Natural killer cell (primary cell): ENCODE measurements at regions not wholly inside any gene's neighbourhood (a gene's known extent, or its start where the extent isn't known, plus 50 kb on each side); places are given as distances from the start of the nearest gene placed in this dataset.

Experiments
- ATAC-seq, 3 donors: fragments of 150-1000 bp in 2 of 3; fragments of 200-7000 bp in 1 of 3; cut with Tn5 transposase; 1 replicate in 1 of 3; 2 replicates in 2 of 3; pipeline ENCODE4 v1.10.0; 2021; ENCODE audit warnings: mild to moderate bottlenecking in 2 of 3, moderate library complexity in 2 of 3
- DNase-seq, 2 donors: peaks; one replicate each; pipeline versions ENCODE4 v3.0.0 to v3.0.0-alpha.2; 2013 to 2021; ENCODE audit warnings: mixed read lengths in 1 of 2
- H3K27ac ChIP-seq: one replicate; pipeline ENCODE4 v1.5.1; 2013; ENCODE audit warnings: mild to moderate bottlenecking, low read length
- H3K27me3 ChIP-seq: one replicate; pipeline ENCODE4 v1.6.1; 2013; ENCODE audit warnings: low read length; ENCODE audit not compliant: control insufficient read depth, insufficient read depth
- H3K36me3 ChIP-seq: one replicate; pipeline ENCODE4 v1.6.1; 2013; ENCODE audit warnings: low read length; ENCODE audit not compliant: control insufficient read depth, insufficient read depth
- H3K4me1 ChIP-seq: one replicate; pipeline ENCODE4 v1.6.1; 2013; ENCODE audit warnings: low read length; ENCODE audit not compliant: control insufficient read depth, insufficient read depth
- H3K4me3 ChIP-seq: one replicate; pipeline ENCODE4 v1.5.1; 2013; ENCODE audit warnings: low read length
- H3K9me3 ChIP-seq: one replicate; pipeline ENCODE4 v1.6.1; 2013; ENCODE audit warnings: low read length; ENCODE audit not compliant: control insufficient read depth, insufficient read depth
- H3K27ac Mint-ChIP-seq, 2 donors: one replicate each; pipeline ENCODE4 v1.8.0; 2022; ENCODE audit warnings: mild to moderate bottlenecking in 2 of 2, mixed read lengths in 2 of 2, moderate library complexity in 1 of 2
- H3K27me3 Mint-ChIP-seq, 2 donors: one replicate each; pipeline ENCODE4 v1.8.0; 2022; ENCODE audit warnings: low read depth in 2 of 2, mixed read lengths in 2 of 2
- H3K36me3 Mint-ChIP-seq: one replicate; pipeline ENCODE4 v1.8.0; 2022; ENCODE audit warnings: mixed read lengths
- H3K4me1 Mint-ChIP-seq, 2 donors: one replicate each; pipeline ENCODE4 v1.8.0; 2022; ENCODE audit warnings: mixed read lengths in 2 of 2
- H3K4me3 Mint-ChIP-seq: one replicate; pipeline ENCODE4 v1.8.0; 2022; ENCODE audit warnings: mild to moderate bottlenecking, moderate library complexity, mixed read lengths
- H3K9me3 Mint-ChIP-seq, 2 donors: one replicate each; pipeline ENCODE4 v1.8.0; 2022; ENCODE audit warnings: mixed read lengths in 2 of 2
- WGBS: methylation state at CpG from one replicate; pipeline ENCODE4 v1.1.7; 2013; ENCODE audit warnings: missing lambda C conversion rate; ENCODE audit not compliant: insufficient coverage; 5-methylcytosine and 5-hydroxymethylcytosine counted together
- intact Hi-C: fragments of 100-400 bp; cut with micrococcal nuclease; formaldehyde crosslinking; loops from one replicate; pipeline ENCODE4 v1.14.2; 2022
- TF ChIP-seq, protein P1 (sequence below): fragments of 200-600 bp; IDR thresholded peaks from one replicate; pipeline ENCODE4 v1.8.0; 2022; ENCODE audit warnings: antibody characterized with exemption

DNA sequence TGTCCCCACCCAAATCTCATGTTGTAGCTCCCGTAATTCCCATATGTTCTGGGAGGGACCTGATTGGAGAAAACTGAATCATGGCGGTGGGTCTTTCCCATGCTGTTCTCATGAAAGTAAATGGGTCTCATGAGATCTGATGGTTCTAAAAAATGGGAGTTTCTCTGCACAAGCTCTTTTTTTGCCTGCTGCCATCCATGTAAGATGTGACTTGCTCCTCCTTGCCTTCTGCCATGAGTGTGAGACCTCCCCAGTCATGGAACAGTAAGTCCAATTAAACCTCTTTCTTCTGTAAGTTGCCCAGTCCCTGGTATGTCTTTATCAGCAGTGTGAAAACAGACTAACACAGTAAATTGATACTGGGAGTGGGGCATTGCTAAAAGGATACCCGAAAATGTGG lies 1218.4 kb upstream of the CITED2 start:
- DNase-seq (no peak), ATAC-seq (no peak)
- WGBS: 94% methylated on average over 3 of the region's 3 CpGs
- Mint-ChIP-seq H3K4me3 (no peak overlapping the region), H3K36me3 (no peaks in the 10 kb centered on the region), H3K27me3 (no peaks in the 10 kb centered on the region), H3K27ac (no peak overlapping the region), H3K9me3 (peaks cover 0 to 2% of the 10 kb centered on the region in 2 donors), H3K4me1 (no peaks in the 10 kb centered on the region)
- H3K9me3 ChIP-seq: no peaks in the 10 kb centered on the region
- H3K27ac ChIP-seq: no peak overlapping the region
- no peaks in the 10 kb centered on the region for H3K27me3 ChIP-seq
- TF ChIP-seq, protein P1, sequence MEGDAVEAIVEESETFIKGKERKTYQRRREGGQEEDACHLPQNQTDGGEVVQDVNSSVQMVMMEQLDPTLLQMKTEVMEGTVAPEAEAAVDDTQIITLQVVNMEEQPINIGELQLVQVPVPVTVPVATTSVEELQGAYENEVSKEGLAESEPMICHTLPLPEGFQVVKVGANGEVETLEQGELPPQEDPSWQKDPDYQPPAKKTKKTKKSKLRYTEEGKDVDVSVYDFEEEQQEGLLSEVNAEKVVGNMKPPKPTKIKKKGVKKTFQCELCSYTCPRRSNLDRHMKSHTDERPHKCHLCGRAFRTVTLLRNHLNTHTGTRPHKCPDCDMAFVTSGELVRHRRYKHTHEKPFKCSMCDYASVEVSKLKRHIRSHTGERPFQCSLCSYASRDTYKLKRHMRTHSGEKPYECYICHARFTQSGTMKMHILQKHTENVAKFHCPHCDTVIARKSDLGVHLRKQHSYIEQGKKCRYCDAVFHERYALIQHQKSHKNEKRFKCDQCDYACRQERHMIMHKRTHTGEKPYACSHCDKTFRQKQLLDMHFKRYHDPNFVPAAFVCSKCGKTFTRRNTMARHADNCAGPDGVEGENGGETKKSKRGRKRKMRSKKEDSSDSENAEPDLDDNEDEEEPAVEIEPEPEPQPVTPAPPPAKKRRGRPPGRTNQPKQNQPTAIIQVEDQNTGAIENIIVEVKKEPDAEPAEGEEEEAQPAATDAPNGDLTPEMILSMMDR: no peak
- intact Hi-C loops: no loop called here
- no peaks in the 10 kb centered on the region for H3K36me3 ChIP-seq
- no peak overlapping the region for H3K4me3 ChIP-seq
- no peaks in the 10 kb centered on the region for H3K4me1 ChIP-seq

DNA sequence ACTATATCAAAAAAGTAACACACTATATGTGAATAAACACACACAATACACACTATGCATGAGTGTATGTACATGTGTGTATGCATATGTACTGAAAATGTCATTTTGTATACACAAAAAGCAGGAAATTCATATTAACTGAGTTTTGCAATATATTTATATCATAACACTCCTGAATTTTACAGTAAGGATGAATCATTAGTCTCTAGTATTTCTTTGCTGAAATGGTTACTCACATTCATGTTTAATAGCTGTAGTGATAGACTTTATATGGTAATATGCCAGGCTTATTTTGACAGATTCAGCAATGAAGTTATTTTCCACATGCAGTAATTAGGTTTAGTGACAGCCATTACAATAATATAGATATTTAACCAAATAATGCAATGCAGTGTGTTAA lies 1216.2 kb upstream of the CITED2 start:
- Histone ChIP-seq H3K4me1 (no peaks in the 10 kb centered on the region), H3K36me3 (no peaks in the 10 kb centered on the region), H3K4me3 (no peak overlapping the region), H3K27me3 (no peaks in the 10 kb centered on the region), H3K27ac (no peak overlapping the region), H3K9me3 (no peaks in the 10 kb centered on the region)
- ATAC-seq: no peak
- Mint-ChIP-seq H3K9me3 (peaks cover 2% of the 10 kb centered on the region in 2 donors), H3K27ac (no peak overlapping the region), H3K36me3 (no peaks in the 10 kb centered on the region), H3K4me3 (no peak overlapping the region), H3K27me3 (no peaks in the 10 kb centered on the region), H3K4me1 (no peaks in the 10 kb centered on the region)
- TF ChIP-seq, protein P1: no peak
- DNase-seq: no peak
- intact Hi-C loops: no loop called here

DNA sequence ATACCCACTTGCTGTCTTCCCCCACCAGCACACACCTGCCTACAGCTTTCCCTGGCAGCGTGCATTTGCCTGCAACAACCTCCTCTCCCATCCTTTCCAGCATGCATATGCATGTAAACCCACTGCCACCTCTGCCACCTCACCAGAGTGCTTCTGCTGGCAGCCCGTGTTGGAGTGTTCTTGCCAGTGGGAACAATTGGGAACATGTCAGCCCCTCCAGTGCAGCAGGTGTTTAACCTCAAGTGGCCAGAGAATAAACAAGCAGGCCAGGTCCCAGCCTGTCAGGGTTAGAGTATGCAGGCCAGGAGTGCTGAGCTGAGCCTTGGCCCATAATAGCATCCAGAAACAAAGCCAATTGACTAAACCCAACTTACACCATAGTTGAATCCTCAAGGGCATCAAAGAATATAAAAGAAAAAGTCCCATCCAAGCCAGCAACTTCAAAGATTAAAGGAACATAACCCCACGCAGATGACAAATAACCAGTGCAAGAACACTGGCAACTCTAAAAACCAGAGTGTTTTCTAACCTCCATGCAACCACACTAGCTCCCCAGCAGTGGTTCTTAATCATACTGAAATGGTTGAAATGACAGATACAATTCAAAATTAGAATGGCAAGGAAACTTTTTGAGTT lies 1212.1 kb upstream of the CITED2 start:
- no peaks in the 10 kb centered on the region for H3K4me1 ChIP-seq
- H3K27me3 ChIP-seq: no peaks in the 10 kb centered on the region
- H3K9me3 ChIP-seq: no peaks in the 10 kb centered on the region
- Mint-ChIP-seq H3K36me3 (no peaks in the 10 kb centered on the region), H3K4me1 (no peaks in the 10 kb centered on the region), H3K4me3 (no peak overlapping the region), H3K9me3 (peaks cover 2 to 11% of the 10 kb centered on the region in 2 donors), H3K27ac (no peak overlapping the region), H3K27me3 (no peaks in the 10 kb centered on the region)
- intact Hi-C loops: no loop called here
- H3K27ac ChIP-seq: no peak overlapping the region
- H3K4me3 ChIP-seq: no peak overlapping the region
- DNase-seq: no peak
- no peaks in the 10 kb centered on the region for H3K36me3 ChIP-seq
- 80% methylated on average over 2 of the region's 3 CpGs for WGBS
- no peak for ATAC-seq
- TF ChIP-seq, protein P1: no peak

DNA sequence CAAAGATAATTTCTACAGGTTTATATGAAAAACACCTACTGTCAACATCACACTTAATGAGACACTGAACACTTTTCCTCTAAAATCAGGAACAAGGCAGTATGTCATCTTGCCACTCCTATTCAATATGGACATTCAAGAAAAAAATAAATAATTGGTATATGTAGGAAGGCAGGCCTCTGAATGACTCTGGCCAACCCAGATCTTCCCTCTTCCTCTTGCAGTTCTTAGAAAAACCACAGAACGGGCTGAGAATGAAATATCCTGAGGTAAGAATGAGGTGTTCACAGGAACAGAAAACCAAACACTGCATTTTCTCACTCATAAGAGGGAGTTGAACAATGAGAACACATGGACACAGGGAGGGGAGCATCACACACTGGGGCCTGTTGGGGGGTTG lies 1207.2 kb upstream of the CITED2 start:
- Mint-ChIP-seq H3K27ac (no peak overlapping the region), H3K36me3 (no peaks in the 10 kb centered on the region), H3K4me3 (no peak overlapping the region), H3K9me3 (peaks cover 6 to 21% of the 10 kb centered on the region in 2 donors), H3K27me3 (no peaks in the 10 kb centered on the region), H3K4me1 (no peaks in the 10 kb centered on the region)
- no CpG with 5 or more reads among the region's 1 CpG for WGBS
- Histone ChIP-seq H3K4me1 (no peaks in the 10 kb centered on the region), H3K4me3 (no peak overlapping the region), H3K27ac (no peak overlapping the region), H3K9me3 (no peaks in the 10 kb centered on the region), H3K27me3 (no peaks in the 10 kb centered on the region), H3K36me3 (no peaks in the 10 kb centered on the region)
- intact Hi-C loops: no loop called here
- ATAC-seq (no peak), DNase-seq (no peak)
- TF ChIP-seq, protein P1: no peak
